ENCODE measurements at regions not wholly inside any gene's neighbourhood (a gene's known extent, or its start where the extent isn't known, plus 50 kb on each side); places are given as distances from the start of the nearest gene placed in this dataset.

DNA sequence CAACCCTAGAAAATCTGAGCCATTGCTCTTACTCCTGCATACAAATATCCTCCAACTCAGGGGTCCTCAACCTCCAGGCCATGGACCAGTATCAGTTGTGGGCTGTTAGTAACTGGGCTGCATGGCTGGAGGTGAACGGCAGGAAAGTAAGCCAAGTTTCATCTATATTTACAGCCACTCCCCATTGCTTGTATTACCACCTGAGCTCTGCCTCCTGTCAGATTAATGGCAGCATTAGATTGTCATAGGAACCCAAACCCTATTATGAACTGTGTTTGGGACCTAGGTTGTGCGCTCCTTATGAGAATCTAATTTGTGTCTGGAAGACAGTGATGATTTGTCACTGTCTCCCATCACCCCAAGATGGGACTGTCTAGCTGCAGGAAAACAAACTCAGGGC is 246.5 kb upstream of the CDIN1 start:
- H3K27ac Mint-ChIP-seq = no peak overlapping the region
- H3K36me3 Mint-ChIP-seq = no peaks in the 10 kb centered on the region
- Histone ChIP-seq H3K9me3 (ENCODE audit: low read depth) (no peaks in the 10 kb centered on the region), H3K27ac (no peak overlapping the region), H3K4me2 (no peak overlapping the region), H3K9ac (no peak overlapping the region), H3K4me1 (peaks cover 5% of the 10 kb centered on the region), H2AFZ (replicated peaks) (no peak overlapping the region), H3F3A (ENCODE audit: low read depth) (no peaks in the 10 kb centered on the region), H3K4me3 (no peak overlapping the region), H3K36me3 (no peaks in the 10 kb centered on the region), H3K27me3 (no peaks in the 10 kb centered on the region), H4K20me1 (ENCODE audit: low read depth) (no peaks in the 10 kb centered on the region), H3K79me2 (ENCODE audit: low read depth) (no peaks in the 10 kb centered on the region)
- TF ChIP-seq EZH2phosphoT487 (IDR thresholded peaks at IDR 0.05) (no peak), EZH2 (IDR thresholded peaks at IDR 0.05) (no peak)
- TF ChIP-seq, protein P1, sequence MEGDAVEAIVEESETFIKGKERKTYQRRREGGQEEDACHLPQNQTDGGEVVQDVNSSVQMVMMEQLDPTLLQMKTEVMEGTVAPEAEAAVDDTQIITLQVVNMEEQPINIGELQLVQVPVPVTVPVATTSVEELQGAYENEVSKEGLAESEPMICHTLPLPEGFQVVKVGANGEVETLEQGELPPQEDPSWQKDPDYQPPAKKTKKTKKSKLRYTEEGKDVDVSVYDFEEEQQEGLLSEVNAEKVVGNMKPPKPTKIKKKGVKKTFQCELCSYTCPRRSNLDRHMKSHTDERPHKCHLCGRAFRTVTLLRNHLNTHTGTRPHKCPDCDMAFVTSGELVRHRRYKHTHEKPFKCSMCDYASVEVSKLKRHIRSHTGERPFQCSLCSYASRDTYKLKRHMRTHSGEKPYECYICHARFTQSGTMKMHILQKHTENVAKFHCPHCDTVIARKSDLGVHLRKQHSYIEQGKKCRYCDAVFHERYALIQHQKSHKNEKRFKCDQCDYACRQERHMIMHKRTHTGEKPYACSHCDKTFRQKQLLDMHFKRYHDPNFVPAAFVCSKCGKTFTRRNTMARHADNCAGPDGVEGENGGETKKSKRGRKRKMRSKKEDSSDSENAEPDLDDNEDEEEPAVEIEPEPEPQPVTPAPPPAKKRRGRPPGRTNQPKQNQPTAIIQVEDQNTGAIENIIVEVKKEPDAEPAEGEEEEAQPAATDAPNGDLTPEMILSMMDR (IDR thresholded peaks at IDR 0.05) = no peak
- DNase-seq (ENCODE audit: low spot score) = no peak
- H3K4me3 Mint-ChIP-seq = no peak overlapping the region
- H3K9me3 Mint-ChIP-seq = no peaks in the 10 kb centered on the region
- no peaks in the 10 kb centered on the region for H3K27me3 Mint-ChIP-seq (ENCODE audit: insufficient read depth, low read depth)
- H3K4me1 Mint-ChIP-seq = peaks cover 4% of the 10 kb centered on the region

DNA sequence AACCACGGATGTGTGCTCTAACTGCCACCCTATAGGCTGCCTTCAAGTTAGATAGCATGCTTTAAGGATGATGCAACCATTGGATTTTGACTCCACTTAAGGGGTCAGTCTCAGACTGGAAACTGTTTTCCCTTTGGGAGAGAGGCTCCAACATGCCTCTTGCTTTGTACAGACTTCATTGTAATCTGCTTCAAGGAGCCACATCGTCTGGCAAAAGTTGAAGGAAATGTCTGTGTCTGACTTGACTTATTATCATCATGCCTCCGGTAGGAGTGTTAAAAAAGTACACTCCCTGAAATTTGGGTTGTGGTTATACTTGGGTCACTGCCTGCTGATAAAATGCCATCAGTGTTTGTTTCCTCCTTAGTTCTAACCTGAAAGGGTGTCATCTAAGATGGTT is 245.4 kb upstream of the CDIN1 start:
- Histone ChIP-seq H3K9ac (no peak overlapping the region), H2AFZ (replicated peaks) (peak overlapping the region; percentile 79), H3K27ac (no peak overlapping the region), H3F3A (ENCODE audit: low read depth) (no peaks in the 10 kb centered on the region), H3K79me2 (ENCODE audit: low read depth) (no peaks in the 10 kb centered on the region), H4K20me1 (ENCODE audit: low read depth) (no peaks in the 10 kb centered on the region), H3K4me3 (no peak overlapping the region), H3K4me2 (no peak overlapping the region), H3K4me1 (peaks cover 5% of the 10 kb centered on the region), H3K27me3 (no peaks in the 10 kb centered on the region), H3K36me3 (no peaks in the 10 kb centered on the region), H3K9me3 (ENCODE audit: low read depth) (no peaks in the 10 kb centered on the region)
- Mint-ChIP-seq H3K27ac (no peak overlapping the region), H3K9me3 (no peaks in the 10 kb centered on the region), H3K36me3 (no peaks in the 10 kb centered on the region), H3K4me1 (peaks cover 4% of the 10 kb centered on the region), H3K27me3 (ENCODE audit: insufficient read depth, low read depth) (no peaks in the 10 kb centered on the region), H3K4me3 (no peak overlapping the region)
- no peak for DNase-seq (ENCODE audit: low spot score)
- TF ChIP-seq EZH2 (IDR thresholded peaks at IDR 0.05) (no peak), EZH2phosphoT487 (IDR thresholded peaks at IDR 0.05) (no peak)
- TF ChIP-seq, protein P1 (IDR thresholded peaks at IDR 0.05) = no peak

DNA sequence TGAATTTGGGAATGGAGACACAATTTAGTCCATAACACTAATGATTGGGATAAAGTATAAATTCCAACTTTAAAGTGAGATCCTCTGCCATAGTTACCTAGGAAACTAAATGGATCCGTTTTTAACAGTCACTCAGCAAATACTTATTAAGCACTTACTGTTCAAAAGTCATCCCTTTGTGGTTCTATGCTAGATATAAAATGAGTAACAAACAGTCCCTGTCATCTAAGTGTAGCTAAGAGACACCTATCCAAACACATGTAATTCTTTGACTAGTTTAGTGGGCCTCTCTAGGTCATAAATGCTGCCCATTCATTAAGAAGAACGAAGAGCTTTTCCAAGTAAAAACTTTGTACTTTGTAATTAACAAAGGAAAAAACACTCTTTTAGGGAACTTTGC is 244.2 kb upstream of the CDIN1 start:
- Histone ChIP-seq H3K9me3 (ENCODE audit: low read depth) (no peaks in the 10 kb centered on the region), H3F3A (ENCODE audit: low read depth) (no peaks in the 10 kb centered on the region), H3K36me3 (no peaks in the 10 kb centered on the region), H3K4me2 (no peak overlapping the region), H3K27ac (no peak overlapping the region), H2AFZ (replicated peaks) (no peak overlapping the region), H3K4me1 (peaks cover 5% of the 10 kb centered on the region), H3K27me3 (no peaks in the 10 kb centered on the region), H4K20me1 (ENCODE audit: low read depth) (no peaks in the 10 kb centered on the region), H3K9ac (no peak overlapping the region), H3K79me2 (ENCODE audit: low read depth) (no peaks in the 10 kb centered on the region), H3K4me3 (no peak overlapping the region)
- Mint-ChIP-seq H3K27me3 (ENCODE audit: insufficient read depth, low read depth) (no peaks in the 10 kb centered on the region), H3K27ac (no peak overlapping the region), H3K36me3 (no peaks in the 10 kb centered on the region), H3K4me1 (peaks cover 4% of the 10 kb centered on the region), H3K9me3 (no peaks in the 10 kb centered on the region), H3K4me3 (no peak overlapping the region)
- TF ChIP-seq EZH2 (IDR thresholded peaks at IDR 0.05) (no peak), EZH2phosphoT487 (IDR thresholded peaks at IDR 0.05) (no peak)
- TF ChIP-seq, protein P1 (IDR thresholded peaks at IDR 0.05) = no peak
- no peak for DNase-seq (ENCODE audit: low spot score)

Measured in neural progenitor cell (in vitro differentiated cells).